ENCODE measurements at regions not wholly inside any gene's neighbourhood (a gene's known extent, or its start where the extent isn't known, plus 50 kb on each side); places are given as distances from the start of the nearest gene placed in this dataset.
"Not testable (repeated sequence)": the region's sequence is repeated elsewhere in the genome, so short reads cannot be mapped to it uniquely, and the experiment has no call there.

DNA sequence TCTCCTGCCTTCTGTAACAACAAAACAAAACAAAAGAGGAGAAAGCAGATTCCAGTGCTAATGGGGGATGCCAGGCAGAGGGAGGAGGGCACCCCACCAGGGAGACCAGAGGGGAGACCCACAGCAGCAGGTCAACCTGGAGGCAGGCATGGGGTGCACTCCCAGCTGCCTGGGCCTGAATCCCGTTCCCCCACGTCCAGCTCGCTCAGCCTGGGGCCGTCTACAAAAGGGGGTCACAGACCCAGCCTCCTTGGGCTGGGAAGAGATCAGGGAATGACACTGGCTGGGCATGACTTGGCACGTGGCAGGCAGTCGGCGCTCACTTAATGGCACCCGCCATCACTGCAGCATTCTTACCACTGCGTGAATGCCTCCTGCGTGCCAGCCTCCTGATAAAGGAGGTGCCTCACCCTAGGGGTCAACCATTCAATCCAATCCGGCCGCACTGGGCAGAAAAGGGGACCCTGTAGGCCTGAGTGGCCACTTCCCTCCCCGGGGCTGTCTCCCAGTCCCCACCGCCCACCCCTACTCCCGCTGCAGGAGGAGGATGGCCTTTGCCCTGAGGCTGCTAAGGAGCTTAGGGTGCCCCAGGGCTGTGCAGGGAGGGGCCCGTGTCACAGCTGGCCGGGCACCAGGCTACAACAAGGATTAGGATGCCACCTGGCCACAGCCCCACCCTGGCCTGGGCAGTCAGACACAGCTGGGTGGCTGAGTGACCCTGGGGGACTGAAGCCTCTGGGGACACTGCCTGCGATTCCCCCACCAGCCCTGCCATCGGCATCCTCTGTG is 87.5 kb downstream of the NCOR2 start:
- DNase-seq (ENCODE audit: low spot score) = no peak
- in situ Hi-C loops (cut with HindIII; ENCODE audit: low sequenced_read_pairs) = no loop called here

DNA sequence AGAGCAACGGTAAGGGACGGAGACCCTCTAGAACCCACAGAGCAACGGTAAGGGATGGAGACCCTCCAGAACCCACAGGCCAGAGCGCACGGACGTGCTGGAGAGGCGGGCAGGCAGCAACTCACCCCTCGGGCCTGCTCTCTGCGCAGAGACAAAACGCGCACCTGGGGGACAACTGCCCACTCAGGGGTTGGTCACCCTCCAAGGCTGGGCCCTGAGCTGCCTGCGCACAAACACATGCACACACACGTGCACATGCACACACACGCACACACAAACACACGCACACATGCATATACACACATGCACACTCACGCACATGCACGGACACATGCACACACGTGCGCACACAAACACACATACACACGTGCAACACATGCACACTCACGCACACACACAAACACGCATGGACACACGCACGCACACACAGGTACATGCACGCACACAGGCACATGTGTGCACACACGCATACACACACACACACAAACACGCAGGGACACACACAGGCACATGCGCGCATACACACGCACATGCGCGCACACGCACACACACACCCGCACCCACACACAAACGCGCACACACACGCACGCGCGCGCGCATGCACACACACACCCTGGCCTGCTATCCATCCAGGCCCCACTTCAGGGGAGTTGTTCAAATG is 88.3 kb downstream of the NCOR2 start:
- in situ Hi-C loops (cut with HindIII; ENCODE audit: low sequenced_read_pairs) = no loop called here
- no peak for DNase-seq (ENCODE audit: low spot score)

DNA sequence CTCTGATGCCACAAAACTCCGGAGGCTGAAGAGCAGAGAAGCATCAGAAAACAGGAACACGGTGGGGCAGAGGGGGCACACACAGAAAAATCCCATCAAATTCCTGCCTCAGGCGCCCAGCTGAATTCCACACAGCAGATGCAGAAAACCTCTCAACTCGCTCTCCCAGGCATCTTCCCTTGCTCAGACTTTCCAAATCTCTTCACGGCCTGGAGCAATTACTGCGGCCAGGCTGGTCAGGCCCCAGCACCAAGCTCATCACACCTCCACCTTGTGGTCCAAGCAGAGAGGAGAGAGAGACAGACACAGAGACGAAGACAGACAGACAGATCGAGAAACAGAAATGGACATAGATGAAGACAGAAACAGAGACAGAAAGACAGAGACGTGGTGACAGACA is 89.0 kb downstream of the NCOR2 start:
- in situ Hi-C loops (cut with HindIII; ENCODE audit: low sequenced_read_pairs) = no loop called here
- no peak for DNase-seq (ENCODE audit: low spot score)

DNA sequence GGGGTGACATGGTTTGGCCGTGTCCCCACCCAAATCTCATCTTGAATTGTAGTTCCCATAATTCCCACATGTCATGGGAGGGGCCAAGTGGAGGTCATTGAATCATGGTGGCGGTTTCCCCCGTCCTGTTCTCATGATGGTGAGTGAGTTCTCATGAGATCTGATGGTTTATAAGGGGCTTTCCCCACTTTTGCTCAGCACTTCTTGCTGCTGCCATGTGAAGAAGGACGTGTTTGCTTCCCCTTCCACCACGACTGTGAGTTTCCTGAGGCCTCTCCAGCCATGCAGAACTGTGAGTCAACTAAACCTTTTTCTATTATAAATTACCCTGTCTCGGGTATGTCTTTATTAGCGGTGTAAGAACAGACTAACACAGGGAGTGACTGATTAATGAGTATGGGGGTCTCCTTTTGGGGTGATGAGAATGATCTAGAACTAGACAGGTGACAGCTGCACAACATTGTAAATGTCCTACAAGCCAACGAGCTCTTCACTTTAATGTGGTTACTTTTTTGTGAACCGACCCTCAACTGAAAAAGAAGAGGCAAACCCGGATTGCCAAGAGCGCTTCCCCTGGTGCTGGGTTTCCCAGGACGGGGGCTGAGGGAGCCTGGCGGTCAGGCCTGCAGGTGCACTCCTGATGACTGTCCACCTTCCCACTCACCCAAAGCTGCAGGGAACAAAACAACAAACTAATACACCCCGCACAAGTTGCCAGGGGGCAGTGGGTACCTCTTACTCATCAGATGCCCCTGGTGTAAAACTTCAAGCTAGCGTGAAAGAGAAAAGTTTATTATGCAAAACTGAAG is 90.1 kb downstream of the NCOR2 start:
- no peak for DNase-seq (ENCODE audit: low spot score)
- in situ Hi-C loops (cut with HindIII; ENCODE audit: low sequenced_read_pairs) = no loop called here

DNA sequence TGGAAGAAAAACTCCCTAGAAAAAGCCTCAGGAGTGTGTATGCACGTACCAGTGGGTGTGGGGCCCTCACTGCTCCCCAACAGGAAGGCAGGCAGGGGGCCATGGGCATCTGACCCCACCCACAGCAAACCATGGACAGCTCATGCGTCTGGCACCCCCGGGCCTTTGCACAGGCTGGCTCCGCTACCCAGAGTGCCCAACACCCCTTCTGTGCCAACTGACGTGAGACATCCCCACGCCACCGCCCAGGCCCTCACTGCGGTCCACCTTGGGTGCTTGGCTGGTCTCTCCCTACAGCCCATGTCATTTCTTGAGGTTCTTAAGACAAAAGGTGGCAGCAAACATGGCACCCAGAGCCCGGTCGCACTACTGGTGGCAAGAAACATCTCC is 91.4 kb downstream of the NCOR2 start:
- in situ Hi-C loops (cut with HindIII; ENCODE audit: low sequenced_read_pairs) = no loop called here
- no peak for DNase-seq (ENCODE audit: low spot score)

DNA sequence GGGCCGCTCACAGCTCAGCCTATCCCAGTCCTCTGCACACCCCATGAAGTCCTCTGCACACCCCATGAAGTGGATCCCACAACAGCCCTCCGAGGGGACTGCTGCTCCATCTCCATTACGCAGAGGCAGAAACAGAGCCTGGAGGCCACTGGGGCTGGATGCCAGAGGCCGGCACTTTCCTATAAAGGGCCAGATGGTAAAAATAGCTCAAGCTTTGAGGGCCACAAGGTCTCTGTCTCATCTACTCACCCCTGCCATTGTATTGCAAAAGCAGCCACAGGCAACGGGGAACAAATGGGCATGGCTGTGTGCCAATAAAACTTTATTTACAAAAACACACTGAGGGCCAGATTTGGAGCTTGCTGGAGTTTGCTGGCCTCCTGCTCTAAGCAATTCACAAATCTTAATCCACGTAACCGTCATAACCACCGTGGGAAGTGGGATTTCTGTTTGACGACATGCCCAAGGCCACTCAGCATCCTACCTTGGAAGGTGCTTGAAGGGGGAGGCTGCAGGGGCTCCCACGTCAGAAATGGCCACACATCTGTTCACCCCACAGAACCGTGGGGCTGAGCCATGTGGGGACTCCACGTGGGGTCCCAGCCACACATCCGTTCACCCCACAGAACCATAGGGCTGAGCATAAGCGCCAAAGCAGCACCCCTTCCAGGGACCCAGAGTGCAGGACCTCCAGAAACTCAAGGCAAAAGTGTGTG is 92.0 kb downstream of the NCOR2 start:
- in situ Hi-C loops (cut with HindIII; ENCODE audit: low sequenced_read_pairs) = no loop called here
- DNase-seq (ENCODE audit: low spot score) = no peak

DNA sequence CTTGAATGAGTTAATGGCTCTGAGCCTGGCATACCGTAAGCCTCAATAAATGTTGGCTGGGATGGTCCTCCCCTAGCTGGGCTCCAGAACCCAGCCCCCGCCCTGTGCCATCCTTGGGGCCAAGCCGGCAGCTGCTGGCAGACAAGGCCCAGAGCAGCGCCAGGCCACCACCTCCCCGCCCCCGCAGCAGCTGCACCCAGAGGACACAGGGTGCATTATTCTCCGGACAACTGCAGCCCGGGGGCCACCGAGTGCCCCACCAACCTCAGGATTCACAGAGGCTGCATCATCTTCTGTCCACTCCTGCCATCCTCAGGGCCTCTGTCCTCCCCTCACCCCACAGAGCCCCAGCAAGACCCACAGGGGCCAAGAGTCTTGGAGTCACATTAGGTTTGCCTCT is 92.7 kb downstream of the NCOR2 start:
- in situ Hi-C loops (cut with HindIII; ENCODE audit: low sequenced_read_pairs) = no loop called here

DNA sequence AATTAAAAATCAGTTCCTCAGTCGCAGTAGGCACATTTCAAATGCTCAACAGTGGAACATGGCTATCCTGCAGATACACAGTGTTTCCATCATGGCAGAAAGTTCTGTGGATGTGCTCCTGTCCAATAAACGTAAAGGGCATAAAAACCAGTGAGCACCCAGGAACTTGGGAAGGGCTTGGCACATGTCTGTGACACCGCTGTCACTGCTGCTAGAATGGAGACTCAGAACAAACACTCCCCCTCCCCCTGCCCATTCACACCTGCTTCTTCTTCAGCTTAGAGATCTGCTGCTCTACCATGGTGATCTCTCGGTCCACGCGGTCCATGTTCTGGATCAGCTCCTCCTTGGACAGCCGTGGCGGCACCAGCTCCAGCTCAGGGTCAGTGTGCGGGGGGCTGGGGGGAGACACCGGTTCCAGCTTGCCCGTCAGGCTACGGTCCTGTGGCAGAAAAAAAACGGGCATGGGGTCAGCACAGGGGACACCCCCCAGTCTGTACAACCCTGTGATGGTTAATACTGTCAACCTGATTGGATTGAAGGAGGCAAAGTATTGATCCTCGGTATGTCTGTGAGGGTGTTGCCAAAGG is 94.6 kb downstream of the NCOR2 start:
- DNase-seq (ENCODE audit: low spot score) = no peak
- in situ Hi-C loops (cut with HindIII; ENCODE audit: low sequenced_read_pairs) = no loop called here

More for the DNA sequence above, 92.7 kb downstream of the NCOR2 start:
- DNase-seq (ENCODE audit: low spot score) = no peak

DNA sequence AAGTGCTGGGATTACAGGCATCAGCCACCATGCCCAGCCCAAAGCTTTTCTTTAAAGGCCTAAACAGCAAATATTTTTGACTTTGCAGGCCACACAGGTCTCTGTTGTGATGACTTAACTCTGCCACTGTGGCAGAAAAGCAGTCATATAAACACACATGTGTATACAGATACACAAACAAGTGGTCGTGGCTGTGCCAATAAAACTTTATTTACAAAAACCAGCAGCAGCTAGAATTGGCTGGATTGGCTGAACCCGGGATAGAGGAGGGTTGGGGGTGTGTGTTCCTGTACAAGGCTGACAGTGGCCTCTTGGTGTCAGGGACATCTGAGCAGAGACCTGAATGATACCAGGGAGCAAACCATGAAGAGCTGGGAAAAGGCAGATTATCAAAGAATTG is 95.6 kb downstream of the NCOR2 start:
- in situ Hi-C loops (cut with HindIII; ENCODE audit: low sequenced_read_pairs) = no loop called here
- no peak for DNase-seq (ENCODE audit: low spot score)

DNA sequence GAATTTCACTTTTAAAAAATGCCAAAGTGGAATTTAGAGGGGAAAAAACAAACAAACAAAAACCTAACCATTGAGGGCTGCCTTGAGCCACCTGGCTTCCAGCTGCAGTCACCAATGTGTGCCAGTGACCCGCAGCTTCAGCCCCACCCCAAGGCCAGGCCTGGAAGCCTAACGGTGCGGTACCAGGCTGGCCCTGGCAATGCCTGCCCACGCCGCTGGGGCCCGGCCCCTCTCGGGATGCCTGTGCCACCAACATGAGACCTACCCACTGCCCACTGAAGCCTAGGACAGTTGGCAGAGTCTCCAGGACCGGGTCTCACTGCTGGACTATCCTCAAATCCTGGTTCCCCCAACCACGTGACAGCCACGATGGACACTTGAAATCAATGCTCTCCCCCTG is 96.6 kb downstream of the NCOR2 start:
- in situ Hi-C loops (cut with HindIII; ENCODE audit: low sequenced_read_pairs) = no loop called here
- no peak for DNase-seq (ENCODE audit: low spot score)

DNA sequence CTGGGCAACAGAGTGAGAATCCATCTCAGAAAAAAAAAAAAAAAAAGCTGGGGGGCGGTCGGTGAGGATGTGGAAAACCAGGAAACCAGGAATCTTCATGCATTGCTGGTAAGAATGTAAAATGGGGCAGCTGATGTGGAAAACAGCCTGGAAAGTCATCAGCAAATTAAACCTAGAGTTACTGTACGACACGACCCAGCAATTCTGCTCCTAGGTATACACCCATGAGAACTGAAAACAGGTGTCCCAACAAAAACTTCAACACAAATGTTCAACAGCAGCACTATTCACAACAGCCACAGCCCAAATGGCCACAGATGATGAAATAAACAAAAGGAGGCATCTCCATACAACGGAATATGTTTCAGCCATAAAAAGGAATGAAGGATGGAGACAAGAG is 97.3 kb downstream of the NCOR2 start:
- in situ Hi-C loops (cut with HindIII; ENCODE audit: low sequenced_read_pairs) = no loop called here
- DNase-seq (ENCODE audit: low spot score) = no peak

DNA sequence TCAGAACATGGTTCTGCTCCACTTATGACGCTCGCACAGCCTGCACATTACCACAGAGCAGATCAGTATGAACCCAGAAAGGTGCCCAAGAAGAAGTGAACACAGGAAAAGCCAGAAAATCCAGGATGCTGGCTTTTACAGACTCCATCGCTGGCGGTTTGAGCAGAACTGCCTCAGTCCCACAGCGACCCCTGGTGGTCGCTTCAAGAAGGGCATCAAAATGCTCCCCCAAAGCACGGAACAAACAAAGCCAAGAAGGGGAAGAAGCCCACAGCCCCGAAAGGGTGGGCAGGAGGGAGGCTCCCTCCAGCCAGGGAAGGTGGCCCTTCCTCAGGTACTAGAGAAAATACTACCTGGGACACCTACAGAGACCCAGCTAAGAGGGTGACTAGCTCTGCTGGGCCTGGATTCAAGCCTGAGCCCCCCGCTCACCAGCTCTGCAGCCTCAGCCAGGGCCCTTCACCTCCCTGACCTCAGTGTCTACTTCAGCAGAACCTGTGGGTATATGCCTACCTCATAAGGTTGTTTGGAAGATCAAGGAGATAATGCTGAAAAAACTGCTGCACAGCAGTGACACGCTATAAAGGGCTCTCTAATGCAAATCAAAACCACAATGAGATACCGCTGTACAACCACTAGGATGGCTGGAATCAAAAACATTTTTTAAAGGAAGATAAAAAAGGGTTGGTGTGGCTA is 98.1 kb downstream of the NCOR2 start:
- in situ Hi-C loops (cut with HindIII; ENCODE audit: low sequenced_read_pairs) = no loop called here
- no peak for DNase-seq (ENCODE audit: low spot score)

DNA sequence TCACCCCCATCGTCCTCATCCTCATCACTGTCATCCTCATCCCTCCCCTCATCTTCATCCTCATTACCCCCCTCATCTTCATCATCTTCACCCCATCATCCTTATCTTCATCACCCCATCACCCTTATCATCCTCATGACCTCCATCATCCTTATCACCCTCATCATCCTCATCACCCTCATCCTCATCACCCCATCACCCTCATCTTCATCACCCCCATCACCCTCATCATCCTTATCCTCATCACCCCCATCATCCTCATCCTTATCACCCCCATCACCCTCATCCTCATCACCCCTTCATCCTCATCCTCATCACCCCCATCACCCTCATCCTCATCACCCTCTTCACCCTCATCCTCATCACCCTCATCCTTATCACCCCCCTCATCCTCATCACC is 99.9 kb downstream of the NCOR2 start:
- in situ Hi-C loops (cut with HindIII; ENCODE audit: low sequenced_read_pairs); DNase-seq (ENCODE audit: low spot score): not testable (repeated sequence)

DNA sequence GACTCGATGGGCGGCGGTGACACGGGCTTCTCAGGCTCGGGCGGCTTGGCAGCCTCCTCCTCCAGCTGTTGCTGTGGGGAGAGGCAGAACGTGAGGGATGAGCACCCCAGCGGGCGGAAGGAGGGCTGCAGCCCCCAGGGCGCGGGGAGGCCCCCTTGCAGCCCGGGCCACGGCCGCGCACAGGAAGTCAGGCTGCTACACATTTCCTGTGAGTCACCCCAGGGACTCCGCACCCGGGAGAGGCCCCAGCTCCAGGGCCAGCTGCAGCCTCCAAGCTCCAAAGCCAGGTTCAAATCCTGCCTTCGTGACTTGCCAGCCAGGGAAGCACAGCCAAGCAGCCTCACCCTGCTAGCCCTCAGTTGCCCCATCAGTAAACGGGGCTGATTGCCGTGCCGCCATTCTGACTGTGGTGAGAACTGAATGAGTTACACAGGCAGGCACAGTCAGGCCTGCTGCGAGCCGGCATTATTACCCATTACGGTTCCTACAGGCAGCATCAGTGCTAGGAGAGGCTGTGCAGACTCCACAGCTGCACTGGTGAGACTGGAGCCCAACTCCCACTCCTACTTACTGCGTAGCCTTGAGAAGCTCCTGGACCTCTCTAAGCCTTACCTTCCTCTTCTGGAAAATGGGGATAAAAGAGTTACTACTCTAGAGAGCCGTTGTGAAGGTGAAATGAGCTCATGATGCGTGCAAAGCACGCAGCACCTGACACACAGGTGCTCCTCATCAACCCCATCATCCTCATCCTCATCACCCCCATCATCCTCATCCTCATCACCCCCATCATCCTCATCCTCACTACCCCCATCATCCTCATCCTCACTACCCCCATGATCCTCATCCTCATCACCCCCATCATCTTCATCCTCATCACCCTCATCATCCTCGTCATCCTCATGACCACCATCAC is 100.9 kb downstream of the NCOR2 start:
- DNase-seq (ENCODE audit: low spot score) = no peak

DNA sequence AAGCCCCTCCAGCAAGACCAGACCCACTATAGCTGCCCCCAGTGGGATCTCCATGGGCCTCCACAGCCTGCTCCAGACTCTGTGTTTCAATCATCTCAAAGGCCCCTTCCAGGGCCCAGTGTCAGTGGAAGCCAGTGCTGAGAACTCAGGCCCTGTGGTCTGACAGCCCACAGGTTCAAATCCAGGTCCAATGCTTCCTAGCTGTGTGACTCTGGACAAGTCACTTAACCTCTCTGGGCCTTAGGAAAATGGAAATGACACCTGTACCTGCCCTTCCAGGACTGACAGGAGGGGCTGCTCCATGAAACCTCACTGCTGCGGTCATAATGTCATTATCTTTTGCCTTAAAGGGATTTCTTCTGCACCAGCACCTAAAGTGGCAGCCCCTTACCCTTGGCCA is 101.9 kb downstream of the NCOR2 start:
- DNase-seq (ENCODE audit: low spot score) = no peak
- in situ Hi-C loops (cut with HindIII; ENCODE audit: low sequenced_read_pairs) = no loop called here

More for the DNA sequence above, 100.9 kb downstream of the NCOR2 start:
- in situ Hi-C loops (cut with HindIII; ENCODE audit: low sequenced_read_pairs) = no loop called here

DNA sequence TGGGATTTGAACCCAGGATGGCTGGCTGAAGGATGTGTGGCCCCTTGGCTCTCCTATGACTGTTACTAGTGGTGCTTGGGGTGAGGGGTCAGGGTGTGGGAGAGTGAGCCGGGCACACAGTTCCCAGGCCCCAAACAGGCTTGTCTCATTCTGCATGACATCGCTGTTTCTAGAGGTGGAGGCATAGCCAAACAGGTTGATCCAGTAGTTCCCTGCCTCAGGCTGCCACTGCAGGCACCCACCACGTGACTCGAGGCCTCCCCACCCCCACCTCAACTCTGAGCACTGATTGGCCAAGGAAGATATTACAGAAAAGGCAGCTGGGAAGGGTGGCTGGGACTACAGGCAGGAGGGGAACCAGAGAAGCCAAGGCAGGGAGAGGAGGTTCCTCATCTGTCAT is 102.6 kb downstream of the NCOR2 start:
- no peak for DNase-seq (ENCODE audit: low spot score)
- in situ Hi-C loops (cut with HindIII; ENCODE audit: low sequenced_read_pairs) = no loop called here

DNA sequence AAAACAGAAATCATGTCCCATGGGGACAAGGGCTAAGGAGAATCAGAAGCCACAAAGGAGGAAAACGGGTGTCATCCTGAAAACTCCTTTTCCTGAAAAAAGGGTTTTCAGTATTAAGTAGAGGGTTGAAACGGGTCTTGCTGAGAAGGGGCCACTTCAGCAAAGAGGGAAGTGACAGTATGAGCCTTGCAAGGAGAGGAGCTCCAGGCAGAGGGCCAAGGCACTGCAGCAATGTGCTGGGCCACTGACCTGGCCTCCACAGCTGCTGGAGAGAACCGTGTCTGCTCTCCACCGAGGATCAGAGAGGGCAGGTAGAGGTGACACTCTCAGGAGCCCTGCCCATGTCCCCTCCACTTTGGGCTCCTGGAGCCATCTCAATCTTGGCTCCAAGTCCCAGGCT is 103.3 kb downstream of the NCOR2 start:
- no peak for DNase-seq (ENCODE audit: low spot score)
- in situ Hi-C loops (cut with HindIII; ENCODE audit: low sequenced_read_pairs) = no loop called here

Data from G401 (cell line).